ENCODE measurements at regions not wholly inside any gene's neighbourhood (a gene's known extent, or its start where the extent isn't known, plus 50 kb on each side); places are given as distances from the start of the nearest gene placed in this dataset.

GRCh38 chr3:187795207-187795960 is 50.1 kb upstream of the BCL6 start:
- Histone ChIP-seq H3K9me3 (no peaks in the 10 kb centered on the region), H3K27me3 (no peaks in the 10 kb centered on the region), H3K4me3 (no peak overlapping the region), H3K27ac (peak overlapping the region in 1 of 4 donors; percentile 12), H3K36me3 (no peaks in the 10 kb centered on the region), H3K4me1 (no peaks in the 10 kb centered on the region)
- TF ChIP-seq POLR2A (IDR thresholded peaks at IDR 0.05): no peak
- TF ChIP-seq CTCF (IDR thresholded peaks at IDR 0.05): no peak
- DNase-seq: peak in 2 of 3 donors; percentile 61 to 71

- TF ChIP-seq POLR2A (IDR thresholded peaks at IDR 0.05) (no peak), CTCF (IDR thresholded peaks at IDR 0.05) (no peak)
- DNase-seq: no peak
Observed at GRCh38 chr3:187798126-187798525, 52.9 kb upstream of the BCL6 start.

GRCh38 chr3:187798531-187799530 is 53.6 kb upstream of the BCL6 start:
- no peak for DNase-seq
- TF ChIP-seq POLR2A (IDR thresholded peaks at IDR 0.05): no peak
- no peak for TF ChIP-seq CTCF (IDR thresholded peaks at IDR 0.05)
- Histone ChIP-seq H3K36me3 (no peaks in the 10 kb centered on the region), H3K27me3 (no peaks in the 10 kb centered on the region), H3K4me3 (no peak overlapping the region), H3K9me3 (no peaks in the 10 kb centered on the region), H3K4me1 (no peaks in the 10 kb centered on the region), H3K27ac (peak overlapping the region in 1 of 4 donors; percentile 50)

More at GRCh38 chr3:187798126-187798525, 52.9 kb upstream of the BCL6 start:
- Histone ChIP-seq H3K36me3 (no peaks in the 10 kb centered on the region), H3K4me3 (no peak overlapping the region), H3K27ac (no peak overlapping the region), H3K4me1 (no peaks in the 10 kb centered on the region), H3K27me3 (no peaks in the 10 kb centered on the region), H3K9me3 (no peaks in the 10 kb centered on the region)

- no peaks in the 10 kb centered on the region for H3K9me3 ChIP-seq
- H3K27me3 ChIP-seq: no peaks in the 10 kb centered on the region
- no peaks in the 10 kb centered on the region for H3K36me3 ChIP-seq
- no peak overlapping the region for H3K4me3 ChIP-seq
- DNase-seq: no peak
- TF ChIP-seq CTCF (IDR thresholded peaks at IDR 0.05) (no peak), POLR2A (IDR thresholded peaks at IDR 0.05) (no peak)
- H3K4me1 ChIP-seq: no peaks in the 10 kb centered on the region
- H3K27ac ChIP-seq: peak overlapping the region in 1 of 4 donors; percentile 9
Observed at GRCh38 chr3:187799942-187800641, 54.8 kb upstream of the BCL6 start.

- Histone ChIP-seq H3K27me3 (no peaks in the 10 kb centered on the region), H3K36me3 (no peaks in the 10 kb centered on the region), H3K27ac (no peak overlapping the region), H3K9me3 (no peaks in the 10 kb centered on the region), H3K4me1 (no peaks in the 10 kb centered on the region), H3K4me3 (no peak overlapping the region)
- DNase-seq: no peak
- TF ChIP-seq CTCF (IDR thresholded peaks at IDR 0.05) (no peak), POLR2A (IDR thresholded peaks at IDR 0.05) (no peak)
Observed at GRCh38 chr3:187801152-187801551, 55.9 kb upstream of the BCL6 start.

All from Peyer's patch (tissue), 4 donors.